ENCODE measurements at regions not wholly inside any gene's neighbourhood (a gene's known extent, or its start where the extent isn't known, plus 50 kb on each side); places are given as distances from the start of the nearest gene placed in this dataset.
"Not testable (repeated sequence)": the region's sequence is repeated elsewhere in the genome, so short reads cannot be mapped to it uniquely, and the experiment has no call there.

DNA sequence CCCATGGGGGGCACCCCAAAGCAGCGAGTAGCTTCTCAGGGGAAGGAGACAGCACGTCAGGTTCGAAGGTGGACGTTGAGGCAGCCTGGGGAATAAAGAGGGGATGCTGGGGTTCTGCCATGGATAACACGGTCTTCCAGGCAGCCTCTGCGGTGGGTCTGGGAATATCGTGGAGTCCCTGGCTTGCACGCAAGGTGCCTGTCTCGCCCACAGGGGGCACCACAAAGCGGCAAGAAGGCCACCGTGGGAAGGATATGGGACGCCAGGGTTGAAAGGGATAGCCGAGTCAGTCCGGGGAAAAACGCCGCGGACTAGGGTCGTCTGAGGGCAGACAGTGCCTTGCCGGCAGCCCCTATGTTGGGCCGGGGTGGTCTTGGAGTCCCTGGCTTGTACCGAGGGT, 316.9 kb downstream of the CDY2B start:
- TF ChIP-seq, protein P1, sequence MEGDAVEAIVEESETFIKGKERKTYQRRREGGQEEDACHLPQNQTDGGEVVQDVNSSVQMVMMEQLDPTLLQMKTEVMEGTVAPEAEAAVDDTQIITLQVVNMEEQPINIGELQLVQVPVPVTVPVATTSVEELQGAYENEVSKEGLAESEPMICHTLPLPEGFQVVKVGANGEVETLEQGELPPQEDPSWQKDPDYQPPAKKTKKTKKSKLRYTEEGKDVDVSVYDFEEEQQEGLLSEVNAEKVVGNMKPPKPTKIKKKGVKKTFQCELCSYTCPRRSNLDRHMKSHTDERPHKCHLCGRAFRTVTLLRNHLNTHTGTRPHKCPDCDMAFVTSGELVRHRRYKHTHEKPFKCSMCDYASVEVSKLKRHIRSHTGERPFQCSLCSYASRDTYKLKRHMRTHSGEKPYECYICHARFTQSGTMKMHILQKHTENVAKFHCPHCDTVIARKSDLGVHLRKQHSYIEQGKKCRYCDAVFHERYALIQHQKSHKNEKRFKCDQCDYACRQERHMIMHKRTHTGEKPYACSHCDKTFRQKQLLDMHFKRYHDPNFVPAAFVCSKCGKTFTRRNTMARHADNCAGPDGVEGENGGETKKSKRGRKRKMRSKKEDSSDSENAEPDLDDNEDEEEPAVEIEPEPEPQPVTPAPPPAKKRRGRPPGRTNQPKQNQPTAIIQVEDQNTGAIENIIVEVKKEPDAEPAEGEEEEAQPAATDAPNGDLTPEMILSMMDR (IDR thresholded peaks at IDR 0.05) = not testable (repeated sequence)
- not testable (repeated sequence) for TF ChIP-seq POLR2A (IDR thresholded peaks at IDR 0.05)
